Immature natural killer cell (primary cell): ENCODE measurements at regions not wholly inside any gene's neighbourhood (a gene's known extent, or its start where the extent isn't known, plus 50 kb on each side); places are given as distances from the start of the nearest gene placed in this dataset.

ENCODE experiments used
- DNase-seq, 3 donors: peaks; one replicate each; pipeline ENCODE4 v3.0.0; 2022; ENCODE audit warnings: mixed read lengths in 1 of 3
- H3K27ac Mint-ChIP-seq, 6 donors: one replicate each; pipeline ENCODE4 v1.8.0; 2020; ENCODE audit warnings: mixed read lengths in 6 of 6, mild to moderate bottlenecking in 5 of 6, inconsistent platforms in 4 of 6, moderate library complexity in 3 of 6
- H3K27me3 Mint-ChIP-seq, 3 donors: one replicate each; pipeline ENCODE4 v1.8.0; 2020 to 2021; ENCODE audit warnings: low read depth in 3 of 3, mild to moderate bottlenecking in 3 of 3, mixed read lengths in 3 of 3, moderate library complexity in 3 of 3, inconsistent platforms in 1 of 3
- H3K36me3 Mint-ChIP-seq, 3 donors: one replicate each; pipeline ENCODE4 v1.8.0; 2020; ENCODE audit warnings: mixed read lengths in 3 of 3, inconsistent platforms in 2 of 3, mild to moderate bottlenecking in 2 of 3
- H3K4me1 Mint-ChIP-seq, 2 donors: one replicate each; pipeline ENCODE4 v1.8.0; 2020; ENCODE audit warnings: inconsistent platforms in 2 of 2, mild to moderate bottlenecking in 2 of 2, mixed read lengths in 2 of 2, moderate library complexity in 1 of 2
- H3K4me3 Mint-ChIP-seq, 5 donors: one replicate each; pipeline ENCODE4 v1.8.0; 2020; ENCODE audit warnings: mild to moderate bottlenecking in 5 of 5, mixed read lengths in 5 of 5, inconsistent platforms in 3 of 5, moderate library complexity in 3 of 5
- H3K9me3 Mint-ChIP-seq, 6 donors: one replicate each; pipeline ENCODE4 v1.8.0; 2020; ENCODE audit warnings: mild to moderate bottlenecking in 6 of 6, mixed read lengths in 6 of 6, inconsistent platforms in 4 of 6, moderate library complexity in 3 of 6

DNA sequence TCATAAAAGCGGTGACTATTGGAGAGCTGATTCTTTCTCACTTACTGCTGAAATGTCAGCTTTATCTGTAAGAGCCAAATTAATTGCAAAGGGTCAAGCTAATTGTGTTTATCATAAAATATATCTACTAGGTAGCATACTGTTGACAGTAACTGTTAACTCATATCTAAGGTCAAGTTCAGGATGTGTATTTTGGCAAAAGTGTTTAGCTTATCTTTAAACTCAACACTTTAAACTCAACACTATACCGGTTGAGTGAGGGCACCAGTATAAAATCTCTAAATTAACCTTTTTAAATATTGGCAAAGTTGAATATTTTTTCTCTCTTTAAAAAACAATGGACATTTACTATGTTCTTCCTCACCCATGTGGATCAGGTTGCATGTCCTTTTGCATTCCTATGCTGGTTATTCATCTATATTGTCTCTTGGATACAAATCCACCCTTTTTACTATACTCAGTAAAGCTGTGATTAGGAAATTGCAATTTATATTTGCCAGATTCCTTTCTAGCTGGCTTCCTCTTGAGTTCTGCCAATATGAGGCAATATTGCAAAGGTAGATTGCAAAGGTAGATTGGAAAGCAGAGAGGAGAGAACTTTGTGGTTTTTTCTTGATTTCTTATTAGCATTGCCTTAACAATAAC lies 344.6 kb upstream of the DCBLD2 start:
- no peaks in the 10 kb centered on the region for H3K4me1 Mint-ChIP-seq
- no peaks in the 10 kb centered on the region for H3K36me3 Mint-ChIP-seq
- H3K27me3 Mint-ChIP-seq, result peaks cover 0 to 2% (median 0%) of the 10 kb centered on the region in 3 donors
- no peak overlapping the region for H3K4me3 Mint-ChIP-seq
- no peak for DNase-seq
- H3K9me3 Mint-ChIP-seq, result peaks cover 0 to 16% (median 5%) of the 10 kb centered on the region in 6 donors
- H3K27ac Mint-ChIP-seq, result no peak overlapping the region

DNA sequence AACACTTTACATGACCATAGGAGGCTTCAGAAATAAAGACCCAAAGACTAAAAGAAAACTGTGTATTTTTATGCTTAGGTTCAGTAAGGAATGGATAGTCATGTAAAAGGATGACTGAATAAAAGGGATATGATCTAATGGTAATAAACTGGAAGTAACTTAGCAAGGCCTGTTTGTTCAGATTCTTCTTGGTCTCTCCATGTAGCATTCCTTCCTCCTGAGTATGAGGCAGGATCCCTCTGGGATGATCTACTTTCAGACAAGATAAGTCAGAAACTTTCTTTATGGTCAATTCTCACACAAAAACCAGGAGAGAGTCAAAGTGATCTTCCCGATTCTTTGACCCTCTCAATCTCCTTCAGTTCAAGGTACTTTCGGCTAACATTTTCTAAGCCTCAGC lies 340.8 kb upstream of the DCBLD2 start:
- no peak overlapping the region for H3K4me3 Mint-ChIP-seq
- no peaks in the 10 kb centered on the region for H3K36me3 Mint-ChIP-seq
- no peak overlapping the region for H3K27ac Mint-ChIP-seq
- no peaks in the 10 kb centered on the region for H3K4me1 Mint-ChIP-seq
- H3K9me3 Mint-ChIP-seq, result peaks cover 2 to 27% (median 9%) of the 10 kb centered on the region in 6 donors
- peaks cover 0 to 2% (median 0%) of the 10 kb centered on the region in 3 donors for H3K27me3 Mint-ChIP-seq
- no peak for DNase-seq

DNA sequence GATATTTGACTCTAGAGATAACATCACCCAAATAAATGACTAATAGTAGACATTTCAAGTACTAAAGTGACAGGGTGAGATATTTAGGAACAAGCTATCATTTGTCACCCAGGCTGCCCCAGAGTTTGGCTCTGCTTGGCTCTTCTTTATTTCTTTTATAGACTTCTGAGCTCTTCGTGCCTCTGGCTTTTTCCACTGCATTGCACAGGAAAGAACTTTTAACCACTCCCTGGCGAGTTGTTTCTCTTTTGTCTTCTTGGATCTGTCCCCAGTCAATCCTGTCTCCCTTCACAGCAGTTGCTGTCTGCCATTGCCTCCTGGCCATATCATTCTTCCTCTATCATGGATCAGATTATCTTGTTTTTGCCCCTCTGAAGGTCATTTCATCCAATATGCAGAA lies 339.2 kb upstream of the DCBLD2 start:
- Mint-ChIP-seq H3K9me3 (peaks cover 2 to 34% (median 12%) of the 10 kb centered on the region in 6 donors), H3K27me3 (peaks cover 0 to 2% (median 0%) of the 10 kb centered on the region in 3 donors), H3K27ac (no peak overlapping the region), H3K36me3 (no peaks in the 10 kb centered on the region), H3K4me1 (no peaks in the 10 kb centered on the region), H3K4me3 (no peak overlapping the region)
- DNase-seq, result no peak

DNA sequence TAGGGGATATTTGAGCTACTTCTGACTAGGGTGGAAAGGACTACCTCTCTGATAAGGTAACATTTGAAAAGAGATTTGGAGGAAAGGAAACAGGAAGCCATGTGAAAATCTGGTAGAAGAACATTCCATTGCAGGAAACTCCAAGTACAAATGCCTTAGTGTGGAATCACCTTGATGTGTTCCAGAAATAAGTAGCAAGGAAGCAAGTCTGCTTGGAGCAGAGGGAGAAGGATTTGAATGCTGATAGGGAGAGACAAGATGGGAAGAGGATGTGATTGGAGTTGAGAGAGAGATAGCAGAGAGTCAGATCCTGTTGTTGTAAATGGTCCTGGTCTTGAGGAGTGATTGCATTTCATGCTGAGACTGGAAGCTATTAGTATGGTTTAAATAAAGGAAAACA lies 335.1 kb upstream of the DCBLD2 start:
- Mint-ChIP-seq H3K36me3 (no peaks in the 10 kb centered on the region), H3K27ac (no peak overlapping the region), H3K9me3 (peaks cover 7 to 45% (median 17%) of the 10 kb centered on the region in 6 donors), H3K27me3 (no peaks in the 10 kb centered on the region), H3K4me1 (no peaks in the 10 kb centered on the region), H3K4me3 (no peak overlapping the region)
- DNase-seq, result no peak

DNA sequence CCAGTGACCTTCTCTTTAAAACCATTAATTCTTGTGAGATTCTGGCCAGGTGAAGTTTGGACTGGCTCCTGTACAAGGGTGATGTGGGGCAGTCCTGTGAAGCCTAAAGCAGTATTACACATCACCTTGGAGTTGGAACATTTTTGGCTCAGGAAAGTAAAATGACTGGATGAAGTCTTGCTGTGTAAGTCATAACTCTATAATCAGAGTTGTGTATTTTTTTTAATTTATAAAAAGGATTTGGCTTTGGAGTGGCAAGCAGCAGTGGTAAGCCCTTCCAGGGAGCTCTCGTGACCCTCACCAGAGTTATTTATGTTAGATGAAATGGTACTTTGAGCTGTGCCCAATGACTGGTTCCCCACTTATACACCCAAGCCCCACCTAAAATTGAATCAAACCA lies 331.2 kb upstream of the DCBLD2 start:
- no peak for DNase-seq
- Mint-ChIP-seq H3K9me3 (peaks cover 5 to 32% (median 12%) of the 10 kb centered on the region in 6 donors), H3K27me3 (no peaks in the 10 kb centered on the region), H3K36me3 (no peaks in the 10 kb centered on the region), H3K27ac (no peak overlapping the region), H3K4me3 (no peak overlapping the region), H3K4me1 (no peaks in the 10 kb centered on the region)

DNA sequence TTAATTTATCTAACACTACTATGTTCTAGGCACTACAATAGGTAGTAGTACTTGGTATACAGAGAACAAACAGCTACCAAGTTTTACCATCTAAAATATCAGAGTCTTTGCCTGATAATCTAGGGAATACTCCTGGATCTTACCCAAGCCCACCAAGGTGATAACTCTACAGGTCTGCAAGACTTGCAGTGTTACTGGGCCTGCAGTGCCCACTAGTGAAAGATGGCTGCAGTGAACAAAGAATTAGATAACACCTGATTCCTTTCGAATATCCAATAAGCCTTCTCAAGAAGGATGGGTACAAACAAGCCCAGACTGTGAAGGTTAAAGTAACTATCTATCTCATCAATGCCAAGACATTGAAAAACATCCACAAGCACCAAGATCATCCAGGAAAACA lies 317.0 kb upstream of the DCBLD2 start:
- no peak for DNase-seq
- Mint-ChIP-seq H3K36me3 (no peaks in the 10 kb centered on the region), H3K4me1 (no peaks in the 10 kb centered on the region), H3K4me3 (no peak overlapping the region), H3K9me3 (peaks cover 4 to 48% (median 14%) of the 10 kb centered on the region in 6 donors), H3K27ac (no peak overlapping the region), H3K27me3 (peaks cover 0 to 5% (median 2%) of the 10 kb centered on the region in 3 donors)

DNA sequence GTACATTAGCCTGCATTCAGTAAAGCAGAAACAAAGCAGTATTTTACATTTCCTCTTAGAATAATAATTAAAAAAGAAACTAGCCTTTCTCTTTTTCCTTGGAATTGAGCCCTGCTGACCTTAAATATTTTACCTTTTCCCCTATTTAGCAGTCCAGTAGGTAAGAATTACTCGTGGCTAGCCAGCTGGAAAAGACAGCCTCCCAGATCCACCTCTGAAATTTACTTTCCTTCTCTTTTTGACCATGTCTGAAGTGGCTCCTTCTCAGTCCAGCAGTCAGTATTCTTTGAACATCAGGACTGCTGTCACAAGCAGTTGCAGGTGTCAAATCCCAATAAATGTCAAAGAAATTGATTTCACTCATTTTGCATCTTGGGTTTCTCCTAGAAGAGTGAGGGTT lies 311.5 kb upstream of the DCBLD2 start:
- Mint-ChIP-seq H3K27me3 (no peaks in the 10 kb centered on the region), H3K4me3 (no peak overlapping the region), H3K4me1 (no peaks in the 10 kb centered on the region), H3K36me3 (no peaks in the 10 kb centered on the region), H3K27ac (no peak overlapping the region), H3K9me3 (peaks cover 3 to 24% (median 13%) of the 10 kb centered on the region in 6 donors)
- DNase-seq, result no peak

DNA sequence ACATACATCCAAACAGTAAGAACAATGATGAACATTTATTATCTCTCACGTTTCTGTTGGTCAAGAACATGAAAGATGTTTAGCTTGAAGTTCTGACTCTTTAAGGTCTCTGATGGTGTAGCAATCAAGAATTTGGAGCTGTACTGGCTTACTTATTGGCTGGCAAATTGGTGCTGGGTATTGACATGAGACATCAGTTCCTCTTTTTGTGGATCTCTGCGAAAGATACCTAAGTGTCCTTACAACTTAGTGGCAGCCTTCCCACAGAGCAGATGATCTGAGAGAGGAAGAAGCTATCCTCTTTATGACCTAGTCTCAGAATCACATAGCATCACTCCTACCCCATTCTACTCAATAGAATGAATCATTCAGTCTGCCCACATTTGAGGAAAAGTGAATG lies 309.8 kb upstream of the DCBLD2 start:
- no peaks in the 10 kb centered on the region for H3K36me3 Mint-ChIP-seq
- no peaks in the 10 kb centered on the region for H3K27me3 Mint-ChIP-seq
- DNase-seq, result no peak
- no peaks in the 10 kb centered on the region for H3K4me1 Mint-ChIP-seq
- H3K4me3 Mint-ChIP-seq, result no peak overlapping the region
- no peak overlapping the region for H3K27ac Mint-ChIP-seq
- H3K9me3 Mint-ChIP-seq, result peaks cover 6 to 22% (median 12%) of the 10 kb centered on the region in 6 donors

DNA sequence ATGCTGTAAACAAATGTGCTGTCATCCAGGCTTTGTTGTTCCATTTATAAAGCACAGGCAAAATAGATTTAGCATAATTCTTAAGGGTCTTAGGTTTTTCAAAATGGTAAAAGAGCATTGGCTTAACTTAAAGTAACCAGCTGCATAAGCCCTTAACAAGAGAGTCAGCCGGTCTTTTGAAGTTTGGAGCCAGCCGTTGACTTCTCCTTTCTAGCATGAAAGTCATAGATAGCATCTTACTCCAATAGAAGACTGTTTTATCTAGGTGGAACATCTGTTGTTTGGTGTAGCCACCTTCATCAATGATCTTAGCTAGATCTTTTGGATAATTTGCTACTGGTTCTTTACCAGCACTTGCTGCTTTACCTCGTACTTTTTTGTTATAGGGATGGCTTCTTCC lies 297.5 kb upstream of the DCBLD2 start:
- Mint-ChIP-seq H3K9me3 (peaks cover under 1 to 28% (median 6%) of the 10 kb centered on the region in 6 donors), H3K36me3 (no peaks in the 10 kb centered on the region), H3K4me3 (no peak overlapping the region), H3K27ac (no peak overlapping the region), H3K4me1 (no peaks in the 10 kb centered on the region), H3K27me3 (peaks cover 0 to 3% (median 1%) of the 10 kb centered on the region in 3 donors)
- no peak for DNase-seq

DNA sequence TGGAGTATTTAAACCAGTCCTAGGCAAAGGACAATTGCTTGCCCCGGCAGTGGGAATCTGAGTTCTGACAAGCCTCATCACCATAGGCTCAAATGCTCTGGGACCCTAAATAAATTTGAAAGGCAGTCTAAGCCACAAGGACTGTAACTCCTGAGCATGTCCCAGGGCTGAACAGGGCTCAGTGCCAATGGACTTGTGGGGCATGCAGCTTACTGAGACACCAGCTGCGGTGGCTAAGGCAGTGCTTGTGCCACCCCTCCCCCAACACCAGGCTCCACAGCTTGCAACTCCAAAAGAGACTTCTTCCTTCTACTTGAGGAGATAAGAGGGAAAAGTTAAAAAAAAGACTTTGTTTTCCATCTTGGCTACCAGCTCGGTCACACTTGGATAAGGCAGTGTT lies 289.7 kb upstream of the DCBLD2 start:
- Mint-ChIP-seq H3K36me3 (no peaks in the 10 kb centered on the region), H3K4me1 (no peaks in the 10 kb centered on the region), H3K27me3 (peaks cover 0 to 2% (median 0%) of the 10 kb centered on the region in 3 donors), H3K27ac (no peak overlapping the region), H3K4me3 (no peak overlapping the region), H3K9me3 (peaks cover 4 to 18% (median 9%) of the 10 kb centered on the region in 6 donors)
- no peak for DNase-seq

DNA sequence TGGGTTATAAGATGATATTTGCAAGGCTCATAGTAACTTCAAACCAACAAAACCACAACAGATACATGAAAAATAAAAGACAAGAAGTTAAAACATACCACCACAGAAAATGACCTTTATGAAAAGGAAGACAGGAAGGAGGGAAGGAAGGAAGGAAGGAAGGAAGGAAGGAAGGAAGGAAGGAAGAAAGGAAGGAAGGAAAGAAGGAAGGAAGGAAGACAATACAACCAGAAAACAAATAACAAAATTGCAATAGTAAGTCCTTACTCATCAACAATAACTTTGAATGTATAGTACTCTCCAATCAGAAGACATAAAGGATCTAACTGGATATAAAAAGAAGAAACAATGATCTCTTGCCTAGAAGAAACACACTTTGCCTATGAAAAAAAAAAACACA lies 287.4 kb upstream of the DCBLD2 start:
- no peak overlapping the region for H3K4me3 Mint-ChIP-seq
- no peak overlapping the region for H3K27ac Mint-ChIP-seq
- H3K36me3 Mint-ChIP-seq, result no peaks in the 10 kb centered on the region
- DNase-seq, result no peak
- peaks cover 0 to 2% (median 0%) of the 10 kb centered on the region in 3 donors for H3K27me3 Mint-ChIP-seq
- H3K4me1 Mint-ChIP-seq, result no peaks in the 10 kb centered on the region
- peaks cover 3 to 18% (median 9%) of the 10 kb centered on the region in 6 donors for H3K9me3 Mint-ChIP-seq

DNA sequence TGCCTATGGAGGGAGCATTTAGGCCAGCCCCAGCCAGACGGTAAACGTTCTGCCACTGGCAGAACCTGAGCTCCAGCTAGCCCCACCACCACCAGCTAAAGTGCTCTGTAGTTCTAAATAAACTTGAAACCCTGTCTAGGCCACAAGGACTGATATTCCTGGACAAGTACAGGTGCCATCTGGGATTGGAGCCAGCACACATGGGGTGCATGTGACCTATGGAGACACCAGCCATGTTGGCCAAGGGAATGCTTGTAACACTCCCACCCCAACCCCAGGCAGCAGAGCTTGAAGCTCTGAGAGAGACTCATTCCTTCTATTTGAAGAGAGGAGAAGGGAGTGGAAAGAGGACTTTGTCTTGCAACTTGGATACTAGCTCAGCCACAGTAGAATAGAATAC lies 284.5 kb upstream of the DCBLD2 start:
- no peak for DNase-seq
- peaks cover 0 to 13% (median 2%) of the 10 kb centered on the region in 6 donors for H3K9me3 Mint-ChIP-seq
- H3K4me1 Mint-ChIP-seq, result no peaks in the 10 kb centered on the region
- no peak overlapping the region for H3K27ac Mint-ChIP-seq
- H3K27me3 Mint-ChIP-seq, result no peaks in the 10 kb centered on the region
- no peak overlapping the region for H3K4me3 Mint-ChIP-seq
- no peaks in the 10 kb centered on the region for H3K36me3 Mint-ChIP-seq

DNA sequence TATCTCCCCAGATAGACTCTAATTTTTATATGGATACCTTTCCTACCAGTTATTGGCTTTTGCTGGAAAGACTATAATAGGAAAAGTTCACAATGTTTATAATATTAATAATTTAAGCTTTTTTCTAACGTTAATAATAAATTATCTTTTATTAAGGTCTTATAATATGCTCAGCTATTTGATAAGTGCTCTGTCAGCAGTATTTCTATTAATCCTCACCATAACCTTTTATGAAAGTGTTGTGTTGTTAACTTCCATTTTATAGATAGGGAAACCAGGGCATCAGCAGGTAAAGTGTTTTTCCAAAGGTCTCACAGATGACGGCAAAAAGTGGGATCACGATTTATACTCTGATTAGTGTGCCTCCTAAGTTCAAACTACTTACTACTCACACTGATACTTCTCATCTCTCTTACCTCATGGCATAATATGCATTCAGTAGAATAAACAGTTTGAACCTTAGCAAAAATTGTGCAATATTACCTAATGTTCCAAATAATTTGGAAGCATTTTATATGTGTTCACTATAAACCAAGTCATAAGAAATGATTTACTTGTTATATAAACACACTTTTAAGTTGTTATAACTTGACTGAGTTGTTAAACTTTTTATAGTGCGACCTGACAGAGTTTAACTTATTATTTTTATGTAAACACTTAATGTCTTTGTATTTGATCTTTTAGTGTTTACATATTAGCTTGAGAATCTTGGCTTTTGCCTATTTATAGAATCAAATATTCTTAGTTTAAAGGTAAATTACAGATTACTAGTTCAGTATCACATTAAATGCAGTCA lies 274.9 kb upstream of the DCBLD2 start:
- Mint-ChIP-seq H3K9me3 (peaks cover 0 to 3% (median 0%) of the 10 kb centered on the region in 6 donors), H3K27ac (no peak overlapping the region), H3K36me3 (no peaks in the 10 kb centered on the region), H3K4me1 (no peaks in the 10 kb centered on the region), H3K4me3 (no peak overlapping the region), H3K27me3 (peaks cover 0 to 1% (median 0%) of the 10 kb centered on the region in 3 donors)
- no peak for DNase-seq

DNA sequence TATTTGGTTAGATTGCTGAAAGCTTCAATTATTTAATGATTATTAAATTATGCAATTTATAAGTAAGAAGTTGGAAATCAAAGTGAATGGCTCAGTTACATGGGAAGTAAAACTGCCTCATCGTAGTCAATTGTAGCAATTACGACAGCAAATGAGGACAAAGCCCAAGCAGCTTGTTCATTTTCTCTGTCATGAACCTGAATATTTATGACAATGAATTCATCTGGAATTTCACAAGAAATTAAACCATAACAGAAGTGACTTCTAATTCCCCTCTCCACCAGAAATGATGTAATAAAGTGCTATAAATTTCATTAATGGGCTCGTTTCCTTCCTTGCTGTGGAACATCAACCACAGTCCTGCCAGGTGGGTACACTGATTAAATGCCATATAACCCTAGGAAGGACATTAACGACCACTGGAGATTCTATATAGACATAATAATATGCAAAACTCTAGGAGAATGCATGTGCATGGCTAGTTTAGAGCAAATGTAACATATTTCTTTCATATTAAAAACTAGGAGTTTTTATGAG lies 273.8 kb upstream of the DCBLD2 start:
- H3K27me3 Mint-ChIP-seq, result peaks cover 0 to 1% (median 0%) of the 10 kb centered on the region in 3 donors
- no peaks in the 10 kb centered on the region for H3K36me3 Mint-ChIP-seq
- H3K9me3 Mint-ChIP-seq, result peaks cover 0 to 3% (median 0%) of the 10 kb centered on the region in 6 donors
- no peaks in the 10 kb centered on the region for H3K4me1 Mint-ChIP-seq
- H3K27ac Mint-ChIP-seq, result no peak overlapping the region
- DNase-seq, result no peak
- no peak overlapping the region for H3K4me3 Mint-ChIP-seq
